ENCODE measurements at regions not wholly inside any gene's neighbourhood (a gene's known extent, or its start where the extent isn't known, plus 50 kb on each side); places are given as distances from the start of the nearest gene placed in this dataset.

DNA sequence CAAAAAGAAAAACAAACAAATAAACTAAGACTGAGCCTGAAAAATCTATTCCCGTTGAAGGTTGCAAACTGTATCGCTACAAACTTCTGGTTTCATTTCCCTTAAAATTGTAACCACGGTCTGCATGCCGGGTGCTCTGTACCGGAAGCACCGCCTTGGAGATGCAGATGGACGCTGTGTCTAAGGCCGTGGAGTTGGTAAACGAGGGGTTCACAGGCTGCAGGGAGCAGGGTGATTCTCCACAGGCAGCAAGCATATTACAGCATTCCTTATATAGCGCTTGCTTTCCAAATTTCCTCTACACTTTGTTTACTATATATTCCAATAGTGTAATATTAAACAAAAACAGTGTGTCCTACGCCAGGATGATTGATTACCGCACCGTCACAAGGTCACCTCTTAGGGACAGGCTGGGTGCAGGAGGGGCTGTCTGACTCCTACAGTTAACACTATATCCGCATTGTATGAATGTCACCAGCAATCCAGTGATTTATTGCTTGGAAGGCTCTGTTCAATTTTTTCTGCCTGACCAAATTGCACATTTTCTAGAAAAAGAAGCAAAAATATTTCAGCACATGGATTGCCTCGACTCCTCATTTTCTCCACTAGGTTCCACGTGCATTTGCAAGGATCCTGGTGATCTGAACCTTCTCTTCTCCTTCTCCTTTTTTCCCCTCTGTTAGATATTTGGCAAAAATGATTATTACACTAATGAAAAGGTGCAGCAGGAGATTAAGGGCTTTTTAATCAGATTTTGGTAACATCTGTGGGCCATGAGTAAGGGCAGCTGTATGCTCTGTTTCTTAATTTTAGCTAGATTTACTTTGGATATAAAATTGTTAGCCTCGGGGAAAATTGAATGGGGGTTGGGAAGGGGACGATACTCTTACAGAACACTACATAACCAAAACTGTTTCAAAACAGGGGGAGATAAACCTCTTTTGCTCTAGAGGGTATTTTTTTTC lies 325.8 kb upstream of the MGMT start:
- no peak for DNase-seq

DNA sequence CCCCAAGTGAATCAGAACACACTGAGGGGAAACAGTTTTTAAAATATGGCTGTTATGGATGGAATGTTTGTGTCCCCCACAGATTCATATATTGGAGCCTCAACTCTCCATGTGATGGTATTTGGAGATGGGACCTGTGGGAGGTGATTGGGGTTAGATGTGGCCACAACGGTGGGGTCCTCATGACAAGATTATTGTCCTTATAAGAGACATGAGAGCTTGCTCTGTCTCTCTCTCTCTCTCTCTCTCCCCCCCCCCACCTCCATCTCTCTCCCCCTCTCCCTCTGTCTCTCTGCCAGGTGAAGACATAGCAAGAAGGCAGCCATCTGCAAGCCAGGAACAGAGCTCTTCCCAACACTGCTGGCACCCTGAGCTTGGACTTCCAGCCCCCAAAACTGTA lies 315.8 kb upstream of the MGMT start:
- no peak for DNase-seq

DNA sequence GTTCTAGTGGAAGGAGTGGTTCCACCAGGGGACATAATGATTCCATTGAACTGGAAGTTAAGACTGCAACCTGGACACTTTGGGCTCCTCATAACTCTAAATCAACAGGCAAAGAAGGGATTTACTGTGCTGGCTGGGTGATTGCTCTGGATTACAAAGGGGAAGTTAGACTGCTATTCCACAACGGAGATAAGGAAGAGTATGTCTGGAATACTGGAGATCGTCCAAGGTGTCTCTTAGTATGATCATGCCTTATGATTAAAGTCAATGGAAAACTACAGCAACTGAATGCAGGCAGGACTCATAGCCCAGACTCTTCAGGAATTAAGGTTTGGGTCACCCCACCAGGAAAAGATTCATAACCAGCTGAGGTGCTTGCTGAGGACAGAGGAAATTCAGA lies 310.6 kb upstream of the MGMT start:
- no peak for DNase-seq

DNA sequence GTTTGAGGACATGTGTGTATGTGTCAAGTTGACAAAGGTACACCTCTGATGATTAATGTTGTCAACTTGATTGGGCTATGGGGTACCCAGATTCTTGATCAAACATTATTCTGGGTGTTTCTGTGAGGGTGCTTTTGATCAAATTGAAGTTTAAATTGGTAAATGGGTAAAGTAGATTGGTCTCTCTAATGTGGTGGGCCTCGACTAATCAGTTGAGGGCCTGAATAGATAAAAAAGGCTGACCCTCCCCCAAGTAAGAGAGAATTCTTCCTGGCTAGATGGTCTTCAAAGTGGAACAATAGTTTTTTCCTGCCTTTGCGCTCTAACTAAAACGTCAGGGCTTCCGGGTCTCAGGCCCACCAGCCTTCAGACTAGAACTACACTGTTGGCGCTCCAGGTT lies 309.9 kb upstream of the MGMT start:
- no peak for DNase-seq

DNA sequence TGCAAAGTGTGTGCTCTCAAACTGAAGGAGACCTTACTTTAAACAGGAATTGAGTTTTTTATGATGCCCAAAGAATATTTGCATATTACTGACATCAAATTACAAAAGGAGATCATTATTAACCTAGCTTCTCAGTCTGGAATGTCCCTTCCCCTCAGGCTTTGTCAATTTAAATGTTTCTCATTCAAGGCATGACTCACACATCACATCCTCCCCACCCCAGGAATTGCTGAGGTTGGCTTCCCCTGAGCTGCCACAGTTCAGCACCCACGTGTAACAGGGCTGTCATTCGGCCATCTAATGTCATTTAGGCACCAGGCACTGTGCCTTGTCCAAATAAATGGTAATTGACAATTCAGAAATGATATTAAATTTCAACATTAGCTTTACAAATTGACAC lies 305.9 kb upstream of the MGMT start:
- no peak for DNase-seq

DNA sequence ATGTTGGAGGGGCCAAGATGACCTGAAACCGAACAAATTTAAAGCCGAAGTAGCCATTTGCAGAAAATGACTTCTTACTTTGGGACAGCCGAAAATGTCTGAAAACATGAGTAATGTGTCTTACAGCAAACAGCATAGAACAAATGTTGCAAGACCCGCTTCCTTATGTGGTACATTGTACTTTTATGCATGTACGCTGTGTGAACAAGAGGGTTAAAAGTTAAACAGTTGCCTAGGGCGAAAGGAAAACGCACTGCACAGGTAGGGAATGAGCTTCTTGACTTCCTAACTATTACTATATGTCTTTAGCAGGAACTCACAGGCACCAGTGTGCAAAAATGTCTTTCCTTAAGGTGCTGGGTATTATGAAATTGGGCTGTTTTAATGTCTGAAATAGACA lies 303.5 kb upstream of the MGMT start:
- no peak for DNase-seq

DNA sequence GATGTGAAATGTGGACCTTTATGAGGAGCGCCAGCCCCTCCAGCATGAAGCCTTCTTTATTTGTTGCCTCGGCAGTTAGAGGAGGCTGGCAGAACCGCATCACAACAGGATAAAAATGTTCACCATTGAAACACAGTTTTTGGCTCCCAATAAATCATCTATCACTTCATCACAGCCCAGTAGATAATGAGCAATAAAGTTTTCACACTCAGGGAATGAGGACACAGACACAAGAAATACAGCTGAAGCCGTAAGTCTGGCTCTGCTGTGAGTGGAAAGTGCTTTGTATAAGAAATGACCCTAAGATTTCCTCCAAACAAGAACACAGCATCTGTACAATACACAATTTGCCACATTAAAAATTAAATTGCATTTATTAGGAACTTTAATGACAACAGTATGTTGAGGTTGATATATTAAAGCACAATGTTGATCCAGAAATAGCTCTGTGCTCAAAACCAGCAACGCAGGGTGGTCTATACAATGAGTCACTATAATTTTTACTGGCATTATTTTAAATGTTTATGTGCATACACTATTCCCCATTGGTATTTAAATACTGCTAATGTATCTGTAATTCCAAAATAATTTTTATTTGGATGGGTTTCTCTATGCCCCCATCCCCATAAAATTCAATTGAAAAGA lies 301.8 kb upstream of the MGMT start:
- no peak for DNase-seq

DNA sequence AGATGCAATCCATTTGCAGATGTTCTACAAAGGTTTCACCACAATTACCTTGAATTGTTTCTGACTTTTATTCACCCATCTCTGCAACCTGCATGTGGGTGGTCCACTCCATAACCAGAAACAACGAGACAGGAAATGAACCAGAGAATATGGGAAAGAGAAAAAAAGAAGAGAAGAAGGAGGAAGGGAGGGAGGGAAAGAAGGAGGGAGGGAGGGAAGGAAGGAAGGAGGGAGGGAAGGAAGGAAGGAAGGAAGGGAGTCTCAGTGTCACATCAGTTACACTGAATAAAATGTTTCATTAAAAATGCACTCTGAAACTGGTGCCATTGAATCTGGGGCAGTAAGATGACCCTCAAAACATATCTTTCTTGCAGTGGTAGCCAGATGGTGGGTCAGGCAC lies 301.3 kb upstream of the MGMT start:
- DNase-seq = no peak

DNA sequence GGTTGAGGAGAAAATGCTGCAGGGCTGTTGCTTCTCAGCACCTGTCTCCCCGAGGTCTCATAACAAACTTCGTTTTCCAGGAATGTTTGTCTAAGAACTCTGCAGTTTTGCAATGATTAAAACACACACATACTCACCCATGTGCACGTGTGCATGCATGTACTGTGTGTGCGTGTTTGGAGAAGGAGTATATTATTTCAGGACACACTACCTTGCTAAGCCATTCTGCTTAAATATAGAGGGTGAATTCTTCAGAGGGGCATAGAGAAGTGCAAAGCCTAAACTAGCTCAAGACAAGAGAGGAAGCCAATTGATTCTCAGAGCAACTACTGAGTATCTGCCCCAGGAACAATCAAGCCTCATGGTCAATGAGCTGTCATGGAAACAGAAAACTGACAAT lies 298.4 kb upstream of the MGMT start:
- DNase-seq = no peak

DNA sequence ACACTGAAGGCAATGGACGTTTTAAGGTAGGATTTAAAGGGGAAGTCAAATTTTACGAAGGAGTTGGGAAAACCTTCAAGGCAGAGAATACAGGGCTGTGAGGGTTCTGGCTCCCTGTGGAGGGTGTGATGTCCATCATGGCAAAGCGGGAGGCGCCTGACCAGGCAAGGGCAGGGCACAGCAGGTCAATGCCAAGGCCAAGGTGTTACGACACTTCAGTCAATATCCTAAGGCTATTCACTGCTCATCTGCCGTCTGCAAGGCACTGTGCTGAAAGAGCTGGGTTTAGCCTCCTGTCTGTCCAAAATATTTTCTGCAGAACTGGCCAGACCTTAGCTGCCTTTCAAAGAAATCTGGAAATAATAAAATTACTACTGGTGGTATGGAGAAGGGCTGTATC lies 297.9 kb upstream of the MGMT start:
- no peak for DNase-seq

DNA sequence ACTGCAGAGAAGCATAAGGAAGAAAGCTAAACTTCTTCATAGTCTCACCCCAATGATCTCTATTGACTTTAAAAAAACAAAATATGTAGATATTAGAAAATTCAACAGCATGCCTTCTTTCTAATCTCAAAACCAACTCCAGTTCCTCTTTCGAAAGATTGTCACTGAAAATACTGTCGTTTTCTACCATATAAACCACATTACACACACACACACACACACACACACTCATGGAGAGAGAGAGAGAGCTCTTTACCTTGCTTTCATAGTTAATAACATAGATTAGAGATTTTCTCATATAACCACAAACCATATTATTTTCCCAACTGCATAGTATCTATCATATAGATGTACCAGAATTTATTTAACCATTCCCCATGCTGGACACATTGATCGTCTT lies 296.2 kb upstream of the MGMT start:
- no peak for DNase-seq

DNA sequence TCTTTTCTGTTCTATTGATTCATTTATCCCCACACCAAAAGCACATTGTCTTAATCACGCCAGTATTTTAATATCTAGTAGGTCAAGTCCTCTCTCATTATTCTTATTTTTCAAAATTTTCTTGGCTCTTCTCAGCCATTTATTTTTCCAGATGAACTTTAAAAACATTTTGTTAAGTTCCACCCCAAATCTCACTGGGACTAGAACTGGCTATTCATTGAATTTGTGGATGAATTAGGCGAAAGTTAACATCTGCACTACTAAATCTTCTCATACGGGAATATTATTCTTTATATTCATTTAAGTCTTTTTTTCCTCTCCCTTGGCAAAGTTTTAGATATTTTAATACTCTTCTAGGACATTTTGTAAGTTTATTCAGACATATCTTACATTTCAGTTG lies 295.2 kb upstream of the MGMT start:
- DNase-seq = no peak

DNA sequence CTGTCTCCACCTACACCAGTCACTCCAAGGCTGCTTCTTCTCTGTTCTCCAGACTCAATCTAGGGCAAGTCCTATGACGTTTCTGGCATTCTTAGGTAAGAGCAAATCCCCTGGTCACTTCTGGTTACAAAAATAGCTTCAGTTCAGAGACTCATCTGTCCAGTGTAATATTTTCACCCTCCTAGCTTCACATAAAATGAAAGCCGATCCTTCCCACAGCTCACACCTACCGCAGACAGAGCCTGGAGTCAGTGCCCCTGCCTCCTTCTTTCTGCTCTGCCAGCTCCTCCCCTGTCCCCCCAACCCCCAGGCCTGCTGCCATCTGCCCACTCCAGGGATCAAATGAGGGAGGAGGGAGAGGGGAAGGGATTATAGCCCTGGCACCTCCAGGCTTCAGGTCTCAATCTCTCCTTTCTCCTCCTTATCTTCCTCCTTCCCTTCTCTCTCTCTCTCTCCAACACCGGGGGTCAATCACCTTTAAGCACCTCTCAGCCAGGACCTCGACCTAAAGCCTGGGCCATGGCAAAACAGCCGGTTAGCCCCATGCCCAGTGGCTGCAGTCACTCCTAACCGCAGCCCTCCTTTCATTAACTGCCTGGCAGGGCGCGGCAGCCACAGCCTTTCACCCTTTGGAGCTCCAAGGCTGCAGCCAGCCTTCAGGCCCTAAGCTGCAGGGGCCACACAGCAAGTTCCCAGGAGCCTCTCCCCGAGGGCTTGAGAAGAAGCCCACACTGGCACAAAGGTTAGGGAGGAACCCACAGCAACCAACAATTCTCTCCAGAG lies 292.6 kb upstream of the MGMT start:
- DNase-seq = no peak

DNA sequence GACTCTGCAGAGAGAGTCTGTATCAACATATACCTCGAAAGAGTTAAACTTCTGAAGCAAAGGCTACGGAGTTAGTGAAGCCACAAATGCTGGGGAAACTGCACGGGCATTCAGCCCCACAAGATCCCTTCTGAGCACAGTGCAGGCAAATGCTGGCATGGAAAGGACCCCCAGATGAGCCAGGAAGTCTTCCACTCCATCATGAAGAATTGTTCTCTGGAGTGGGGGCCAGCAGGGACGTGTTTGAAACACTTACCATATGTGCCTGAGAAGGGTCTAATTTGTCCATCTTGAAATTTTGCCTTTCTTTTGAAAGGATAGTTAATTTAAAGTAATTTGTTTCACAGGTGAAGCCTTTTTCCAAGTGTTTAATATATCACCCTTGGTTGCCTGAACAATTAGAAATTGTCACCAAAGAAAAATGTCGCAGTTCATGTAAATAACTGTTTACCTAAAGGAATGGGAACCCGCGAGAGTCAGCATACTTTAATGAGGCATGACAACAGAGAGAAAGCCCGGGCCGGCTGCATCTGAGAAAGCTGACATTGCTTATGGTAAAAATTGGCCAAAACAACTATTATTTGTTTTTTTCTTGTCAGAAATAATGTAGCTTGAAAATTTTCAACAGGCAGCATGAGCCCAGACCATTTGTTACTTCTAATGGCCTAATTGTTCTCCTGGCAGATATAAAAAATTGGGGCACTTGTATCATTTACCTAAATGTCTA lies 287.6 kb upstream of the MGMT start:
- no peak for DNase-seq

DNA sequence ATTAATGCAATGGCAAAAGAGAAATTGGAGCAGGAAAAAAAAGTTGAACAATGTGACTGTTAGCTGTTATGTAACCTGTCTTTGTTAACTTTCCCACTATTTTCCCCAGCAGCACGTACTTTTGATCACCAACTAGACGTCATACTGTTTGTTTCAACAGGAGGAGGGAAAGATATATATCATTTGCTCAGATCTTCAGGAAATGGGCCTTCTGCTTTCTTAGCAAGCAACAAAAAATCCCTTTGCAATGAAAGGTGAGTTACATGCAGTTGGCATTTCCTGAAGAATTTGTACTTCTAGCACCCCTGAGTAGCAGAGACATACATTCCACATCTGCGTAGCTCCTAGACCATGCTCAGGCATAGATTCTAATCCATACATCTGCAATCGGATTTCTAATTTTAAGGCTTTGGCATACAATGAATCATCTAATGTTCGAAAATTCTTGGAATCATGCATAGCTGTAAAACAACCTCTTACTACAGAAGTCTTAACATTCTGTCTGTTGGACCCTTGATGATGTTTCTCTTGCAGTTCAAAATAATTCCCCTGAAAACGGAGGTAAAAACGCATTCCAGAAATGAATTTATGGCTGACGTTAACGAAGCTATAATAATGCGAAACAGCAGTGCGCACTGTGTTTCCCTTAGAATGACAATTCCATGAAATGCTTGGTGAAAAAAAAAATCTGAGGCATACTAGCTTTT lies 286.9 kb upstream of the MGMT start:
- DNase-seq = no peak

DNA sequence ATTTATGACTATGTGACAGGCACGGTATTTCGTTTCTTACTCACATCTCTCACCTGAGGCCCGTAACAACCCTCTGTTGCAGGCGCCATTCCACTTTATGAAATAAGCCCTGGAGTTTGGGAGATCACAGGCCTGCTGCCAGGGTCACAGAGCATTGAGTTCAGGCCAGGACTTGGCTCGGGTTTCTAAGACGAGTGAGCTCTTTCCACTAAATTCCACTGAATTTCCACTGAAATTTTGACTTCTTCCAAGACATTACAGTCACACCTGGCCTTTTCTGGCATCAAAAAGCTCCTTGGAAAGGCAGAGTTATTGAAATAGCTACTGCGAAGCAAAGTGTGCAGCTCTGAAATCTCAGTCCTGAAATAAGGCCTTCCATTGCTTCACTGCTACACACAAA lies 282.8 kb upstream of the MGMT start:
- DNase-seq = no peak

DNA sequence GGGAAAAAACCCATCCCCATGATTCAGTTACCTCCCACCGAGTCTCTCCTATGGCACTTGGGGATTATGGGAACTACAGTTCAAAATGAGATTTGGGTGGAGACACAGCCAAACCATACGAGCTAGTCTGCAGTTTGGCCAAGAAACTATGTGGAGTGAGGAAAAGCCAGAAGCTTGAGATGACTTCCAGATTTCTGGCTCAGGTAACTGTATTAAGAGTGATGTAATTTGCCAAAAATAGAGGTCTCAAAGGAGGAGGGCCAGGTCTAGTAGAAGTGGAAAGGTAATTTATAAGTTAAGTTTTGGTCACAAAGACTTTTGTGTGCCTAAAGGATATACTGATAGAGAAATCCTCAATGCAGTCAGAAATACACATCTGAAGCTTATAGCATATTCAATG lies 279.7 kb upstream of the MGMT start:
- DNase-seq = no peak

DNA sequence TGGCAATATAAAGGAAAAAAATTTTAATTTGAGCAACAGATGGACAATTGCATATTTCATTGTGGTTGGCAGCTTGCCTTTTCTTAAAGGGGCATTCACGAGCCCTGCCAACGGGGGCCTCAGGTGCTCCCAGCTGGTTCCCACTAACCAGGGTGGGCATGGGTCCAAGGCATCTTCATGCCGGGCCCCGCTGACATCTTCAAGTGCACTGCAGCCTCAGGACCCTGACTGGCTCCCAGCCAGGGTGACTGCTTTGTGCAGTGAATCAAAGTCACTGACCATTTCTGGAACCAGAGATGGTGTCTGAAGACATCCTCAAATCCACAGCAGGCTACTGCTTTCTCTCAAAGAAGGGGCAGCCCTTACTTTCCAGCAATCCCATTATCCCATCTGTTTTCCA lies 275.2 kb upstream of the MGMT start:
- no peak for DNase-seq

DNA sequence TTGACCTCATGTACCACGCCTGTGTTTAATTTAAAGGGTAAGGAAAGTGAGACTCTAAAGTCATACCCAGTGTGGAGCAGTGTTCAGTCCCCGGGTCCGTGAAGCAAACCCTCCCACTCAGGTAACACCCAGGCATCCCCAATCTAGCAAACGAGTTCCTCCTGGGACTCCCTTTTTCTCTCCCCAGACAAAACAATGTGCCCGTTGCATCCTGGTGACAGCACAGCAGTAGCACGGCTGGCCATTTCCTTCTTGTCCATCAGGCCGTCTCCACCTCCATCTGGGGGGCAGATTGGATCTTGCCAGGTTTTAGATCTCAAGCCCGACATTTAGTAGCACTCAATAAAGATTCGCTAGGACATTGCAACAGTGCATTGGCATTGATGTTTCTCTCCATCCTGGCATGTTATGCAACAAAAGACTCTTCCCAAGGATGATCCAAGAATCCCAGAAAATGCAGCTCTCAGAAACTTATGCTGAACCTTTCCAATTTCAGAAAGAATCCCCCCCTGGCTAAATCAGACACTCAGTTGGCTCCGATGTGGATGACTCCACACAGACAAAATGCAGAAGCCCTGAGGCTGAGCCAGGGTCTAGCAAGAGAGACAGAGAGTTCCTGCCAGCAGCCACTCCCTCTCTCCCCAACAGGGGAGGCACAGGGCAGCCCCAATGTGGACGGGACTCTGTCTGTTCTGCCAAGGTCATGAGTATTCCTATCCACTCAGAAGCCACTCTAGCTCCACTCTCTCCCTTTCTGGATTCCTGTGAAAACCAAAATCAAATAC lies 274.5 kb upstream of the MGMT start:
- no peak for DNase-seq

DNA sequence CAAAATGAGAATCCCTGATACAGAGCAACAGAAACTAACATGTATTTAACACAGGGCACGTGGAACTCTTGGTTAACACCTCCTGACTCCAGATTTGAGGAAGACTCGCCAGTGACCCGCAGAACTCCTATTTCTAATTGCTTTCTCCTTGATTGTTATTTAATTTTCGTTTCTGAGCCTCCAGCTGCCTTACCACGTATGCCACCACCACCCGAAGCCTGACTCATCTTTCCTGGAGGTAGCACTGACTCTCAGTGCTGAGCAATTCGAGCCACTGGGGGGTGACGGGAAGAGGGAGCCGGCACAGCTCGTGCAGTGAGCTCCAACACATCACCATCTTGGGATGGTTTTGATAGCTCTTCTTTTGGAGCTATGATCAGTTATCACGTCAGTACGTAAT lies 273.9 kb upstream of the MGMT start:
- DNase-seq = no peak

DNA sequence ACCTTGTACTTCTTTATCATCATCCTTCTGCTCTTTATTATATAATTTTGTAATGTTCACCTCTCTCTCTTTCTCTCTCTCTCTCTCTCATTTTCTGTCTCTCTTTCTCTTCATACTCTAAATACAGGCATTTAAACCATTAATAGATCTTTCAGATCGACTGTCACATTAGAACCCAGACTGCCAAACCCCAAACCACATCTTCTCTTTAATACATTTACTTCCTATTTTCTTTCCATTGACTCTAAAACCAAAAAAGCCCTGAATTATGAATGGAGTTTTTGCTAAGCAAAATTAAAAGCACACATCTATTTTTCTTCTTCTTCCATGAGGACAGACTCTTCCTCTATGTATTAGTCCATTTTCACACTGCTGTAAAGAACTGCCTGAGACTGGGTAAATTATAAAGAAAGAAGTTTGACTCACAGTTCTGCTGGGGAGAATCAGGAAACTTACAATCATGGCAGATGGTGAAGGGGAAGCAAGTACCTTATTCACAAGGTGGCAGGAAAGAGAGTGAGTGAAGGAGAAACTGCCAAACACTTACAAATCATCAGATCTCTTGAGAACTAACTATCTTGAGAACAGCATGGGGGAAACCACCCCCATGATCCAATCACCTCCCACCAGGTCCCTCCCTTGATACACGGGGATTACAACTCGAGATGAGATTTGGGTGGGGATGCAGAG lies 272.7 kb upstream of the MGMT start:
- DNase-seq = no peak

All from NCI-H226 (cell line).